Panc1 (cell line): ENCODE measurements at regions not wholly inside any gene's neighbourhood (a gene's known extent, or its start where the extent isn't known, plus 50 kb on each side); places are given as distances from the start of the nearest gene placed in this dataset.

Source experiments
- ATAC-seq: fragments of 200-7000 bp; cut with Tn5 transposase; 2 replicates; pipeline ENCODE4 v1.9.1; 2020; ENCODE audit warnings: mild to moderate bottlenecking, moderate library complexity
- BruUV-seq: library from RNA; stranded (reverse); fragments of 400-500 nt; replicated peaks from 2 replicates; lab custom pipeline; 2021; lab: Mats Ljungman, UMichigan
- CTCF ChIA-PET: fragments of 300-600 bp; sonication (Branson Sonifier 250); formaldehyde crosslinking; loops from one replicate; lab custom pipeline; 2022; ENCODE audit warnings: antibody characterized with exemption; lab: Charles Lee
- POLR2A ChIA-PET: fragments of 300-600 bp; sonication (Branson Sonifier 250); formaldehyde crosslinking; loops from one replicate; lab custom pipeline; 2022; ENCODE audit warnings: antibody characterized with exemption; lab: Charles Lee
- DNase-seq: peaks from one replicate; pipeline ENCODE4 v3.0.0-alpha.2; 2010; ENCODE audit warnings: low read depth, low spot score
- H3K27ac ChIP-seq: 2 replicates; pipeline ENCODE4 v1.5.1; 2011; ENCODE audit warnings: mild to moderate bottlenecking, low read length, inconsistent platforms
- H3K27me3 ChIP-seq: fragments of 200-500 bp; sonication (Bioruptor generic); 2 replicates; pipeline ENCODE4 v1.6.0; 2014; ENCODE audit warnings: low read length, inconsistent platforms; ENCODE audit not compliant: control insufficient read depth, insufficient read depth
- H3K36me3 ChIP-seq: fragments of 200-500 bp; sonication (Bioruptor generic); 2 replicates; pipeline ENCODE4 v1.5.1; 2014; ENCODE audit warnings: inconsistent platforms, mild to moderate bottlenecking, low read length, moderate library complexity; ENCODE audit not compliant: control insufficient read depth, insufficient read depth
- H3K4me1 ChIP-seq: 2 replicates; pipeline ENCODE4 v1.5.1; 2011; ENCODE audit warnings: inconsistent platforms, mild to moderate bottlenecking, low read length, moderate library complexity; ENCODE audit not compliant: control insufficient read depth, insufficient read depth
- H3K4me3 ChIP-seq, 2 experiments: 2 replicates each; pipeline ENCODE4 v1.5.1; 2011 to 2012; ENCODE audit warnings: low read depth in 2 of 2, low read length in 2 of 2, mild to moderate bottlenecking in 2 of 2, inconsistent platforms in 1 of 2, moderate library complexity in 1 of 2
- H3K9me3 ChIP-seq: fragments of 200-500 bp; sonication (Bioruptor generic); 2 replicates; pipeline ENCODE4 v1.5.1; 2014; ENCODE audit warnings: low read depth, mild to moderate bottlenecking, inconsistent platforms, low read length, moderate library complexity; ENCODE audit not compliant: control insufficient read depth, insufficient read depth
- POLR2AphosphoS5 ChIP-seq: IDR thresholded peaks from 2 replicates; pipeline ENCODE4 v1.6.1; 2012; ENCODE audit warnings: mild to moderate bottlenecking, low read depth, low read length, moderate library complexity
- SIN3A ChIP-seq: IDR thresholded peaks from 2 replicates; pipeline ENCODE4 v1.6.1; 2012; ENCODE audit warnings: low read depth, mild to moderate bottlenecking, low read length, moderate library complexity, borderline replicate concordance; ENCODE audit not compliant: insufficient read depth
- TCF7L2 ChIP-seq: IDR thresholded peaks from 2 replicates; pipeline ENCODE4 v1.6.1; 2011; ENCODE audit warnings: mild to moderate bottlenecking, low read depth, low read length, inconsistent platforms
- in situ Hi-C: cut with HindIII; loops from 2 replicates; pipeline ENCODE4 v1.10.0; 2016; ENCODE audit warnings: low sequenced_read_pairs, low pct_unique_long_range_greater_than_20kb
- intact Hi-C: fragments of 100-400 bp; cut with micrococcal nuclease; formaldehyde crosslinking; loops from one replicate; pipeline ENCODE4 v1.10.0; 2022; ENCODE audit not compliant: unreplicated experiment
- TF ChIP-seq, protein P1 (sequence below), 2 experiments: IDR thresholded peaks; 2 replicates each; pipeline ENCODE4 v1.6.1; 2011 to 2012; ENCODE audit warnings: low read depth in 2 of 2, control low read depth in 1 of 2, low read length in 1 of 2, mild to moderate bottlenecking in 1 of 2, moderate library complexity in 1 of 2; ENCODE audit not compliant: insufficient read depth in 1 of 2
- TF ChIP-seq, protein P2 (sequence below): fragments of 450-650 bp; IDR thresholded peaks from 2 replicates; pipeline ENCODE4 v1.5.1; 2017; ENCODE audit warnings: mild to moderate bottlenecking

DNA sequence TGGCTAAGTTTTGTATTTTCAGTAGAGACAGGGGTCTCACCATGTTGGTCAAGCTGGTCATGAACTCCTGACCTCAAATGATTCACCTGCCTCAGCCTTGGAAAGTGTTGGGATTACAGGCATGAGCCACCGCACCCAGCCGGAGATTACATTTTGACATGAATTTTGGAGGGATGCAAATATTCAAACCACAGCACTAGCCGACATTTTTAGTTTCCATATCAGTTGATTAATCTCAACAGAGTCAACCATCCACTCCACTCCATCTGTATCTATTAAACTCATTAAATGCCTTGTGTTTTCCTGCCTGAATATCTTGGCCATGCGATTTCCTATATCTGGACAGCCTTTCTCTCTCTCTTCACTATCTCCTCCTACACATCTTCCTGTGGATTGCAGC, 64.1 kb upstream of the PDGFRA start:
- Histone ChIP-seq H3K9me3 (no peaks in the 10 kb centered on the region), H3K4me3 (no peak overlapping the region), H3K36me3 (no peaks in the 10 kb centered on the region), H3K27me3 (no peaks in the 10 kb centered on the region), H3K27ac (no peak overlapping the region), H3K4me1 (no peaks in the 10 kb centered on the region)
- ATAC-seq (no peak), DNase-seq (no peak)
- CTCF ChIA-PET: interaction anchor here (0.6 kb wide), 1 partner anchor 107 kb away, joined by 3 read pairs; no protein-coding TSS in a partner anchor
- TF ChIP-seq, protein P1, sequence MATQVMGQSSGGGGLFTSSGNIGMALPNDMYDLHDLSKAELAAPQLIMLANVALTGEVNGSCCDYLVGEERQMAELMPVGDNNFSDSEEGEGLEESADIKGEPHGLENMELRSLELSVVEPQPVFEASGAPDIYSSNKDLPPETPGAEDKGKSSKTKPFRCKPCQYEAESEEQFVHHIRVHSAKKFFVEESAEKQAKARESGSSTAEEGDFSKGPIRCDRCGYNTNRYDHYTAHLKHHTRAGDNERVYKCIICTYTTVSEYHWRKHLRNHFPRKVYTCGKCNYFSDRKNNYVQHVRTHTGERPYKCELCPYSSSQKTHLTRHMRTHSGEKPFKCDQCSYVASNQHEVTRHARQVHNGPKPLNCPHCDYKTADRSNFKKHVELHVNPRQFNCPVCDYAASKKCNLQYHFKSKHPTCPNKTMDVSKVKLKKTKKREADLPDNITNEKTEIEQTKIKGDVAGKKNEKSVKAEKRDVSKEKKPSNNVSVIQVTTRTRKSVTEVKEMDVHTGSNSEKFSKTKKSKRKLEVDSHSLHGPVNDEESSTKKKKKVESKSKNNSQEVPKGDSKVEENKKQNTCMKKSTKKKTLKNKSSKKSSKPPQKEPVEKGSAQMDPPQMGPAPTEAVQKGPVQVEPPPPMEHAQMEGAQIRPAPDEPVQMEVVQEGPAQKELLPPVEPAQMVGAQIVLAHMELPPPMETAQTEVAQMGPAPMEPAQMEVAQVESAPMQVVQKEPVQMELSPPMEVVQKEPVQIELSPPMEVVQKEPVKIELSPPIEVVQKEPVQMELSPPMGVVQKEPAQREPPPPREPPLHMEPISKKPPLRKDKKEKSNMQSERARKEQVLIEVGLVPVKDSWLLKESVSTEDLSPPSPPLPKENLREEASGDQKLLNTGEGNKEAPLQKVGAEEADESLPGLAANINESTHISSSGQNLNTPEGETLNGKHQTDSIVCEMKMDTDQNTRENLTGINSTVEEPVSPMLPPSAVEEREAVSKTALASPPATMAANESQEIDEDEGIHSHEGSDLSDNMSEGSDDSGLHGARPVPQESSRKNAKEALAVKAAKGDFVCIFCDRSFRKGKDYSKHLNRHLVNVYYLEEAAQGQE (IDR thresholded peaks at IDR 0.05; ENCODE audit: insufficient read depth in 1 of 2, low read depth in 2 of 2, low read length in 1 of 2): no peak
- TF ChIP-seq, protein P2, sequence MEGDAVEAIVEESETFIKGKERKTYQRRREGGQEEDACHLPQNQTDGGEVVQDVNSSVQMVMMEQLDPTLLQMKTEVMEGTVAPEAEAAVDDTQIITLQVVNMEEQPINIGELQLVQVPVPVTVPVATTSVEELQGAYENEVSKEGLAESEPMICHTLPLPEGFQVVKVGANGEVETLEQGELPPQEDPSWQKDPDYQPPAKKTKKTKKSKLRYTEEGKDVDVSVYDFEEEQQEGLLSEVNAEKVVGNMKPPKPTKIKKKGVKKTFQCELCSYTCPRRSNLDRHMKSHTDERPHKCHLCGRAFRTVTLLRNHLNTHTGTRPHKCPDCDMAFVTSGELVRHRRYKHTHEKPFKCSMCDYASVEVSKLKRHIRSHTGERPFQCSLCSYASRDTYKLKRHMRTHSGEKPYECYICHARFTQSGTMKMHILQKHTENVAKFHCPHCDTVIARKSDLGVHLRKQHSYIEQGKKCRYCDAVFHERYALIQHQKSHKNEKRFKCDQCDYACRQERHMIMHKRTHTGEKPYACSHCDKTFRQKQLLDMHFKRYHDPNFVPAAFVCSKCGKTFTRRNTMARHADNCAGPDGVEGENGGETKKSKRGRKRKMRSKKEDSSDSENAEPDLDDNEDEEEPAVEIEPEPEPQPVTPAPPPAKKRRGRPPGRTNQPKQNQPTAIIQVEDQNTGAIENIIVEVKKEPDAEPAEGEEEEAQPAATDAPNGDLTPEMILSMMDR: no peak
- TF ChIP-seq POLR2AphosphoS5 (no peak), TCF7L2 (no peak), SIN3A (no peak)
- in situ Hi-C loops (no loop called here), intact Hi-C loops (no loop called here)
- POLR2A ChIA-PET: no interaction called here
- BruUV-seq: no TSS peak

DNA sequence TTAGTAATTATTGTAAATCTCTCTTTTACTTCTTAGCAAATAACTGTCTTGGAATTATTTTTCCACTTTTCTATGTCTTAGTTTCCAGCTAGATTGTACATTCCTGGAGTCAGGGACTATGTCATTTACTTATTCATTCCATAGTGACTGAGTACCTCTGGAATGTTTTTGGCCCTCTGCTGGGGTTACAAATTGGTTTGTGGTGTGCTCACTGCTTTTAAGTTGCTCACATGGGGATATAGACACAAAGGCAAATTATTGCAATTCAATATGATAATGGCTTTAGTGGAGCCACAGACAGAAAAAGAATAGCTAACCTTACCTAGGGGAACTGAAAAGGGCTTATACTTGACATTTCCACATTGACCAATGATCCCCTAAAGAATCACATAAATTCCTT, 63.7 kb upstream of the PDGFRA start:
- Histone ChIP-seq H3K27me3 (no peaks in the 10 kb centered on the region), H3K9me3 (no peaks in the 10 kb centered on the region), H3K4me3 (no peak overlapping the region), H3K27ac (no peak overlapping the region), H3K36me3 (no peaks in the 10 kb centered on the region), H3K4me1 (no peaks in the 10 kb centered on the region)
- ChIA-PET POLR2A (no interaction called here), CTCF (no interaction called here)
- in situ Hi-C loops: no loop called here
- intact Hi-C loops: no loop called here
- ATAC-seq: no peak
- no peak for TF ChIP-seq POLR2AphosphoS5
- TF ChIP-seq SIN3A: no peak
- BruUV-seq: no TSS peak
- peak; percentile 39 for DNase-seq

DNA sequence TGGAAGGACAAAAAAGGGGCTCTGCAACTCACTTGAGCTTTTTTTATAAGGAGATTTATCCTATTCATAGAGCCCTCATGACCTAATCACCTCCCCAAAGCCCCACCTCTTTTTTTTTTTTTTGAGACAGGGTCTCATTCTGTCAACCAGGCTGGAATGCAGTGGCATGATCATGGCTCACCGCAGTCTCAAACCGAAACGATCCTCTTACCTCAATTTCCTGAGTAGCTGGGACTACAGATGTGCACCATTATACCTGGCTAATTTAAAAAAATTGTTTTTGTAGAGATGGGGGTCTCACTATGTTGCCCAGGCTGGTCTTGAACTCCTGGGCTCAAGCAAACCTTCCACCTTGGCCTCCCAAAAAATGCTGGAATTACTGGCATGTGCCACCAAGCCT, 61.6 kb upstream of the PDGFRA start:
- H3K4me1 ChIP-seq: no peaks in the 10 kb centered on the region
- intact Hi-C loops: no loop called here
- H3K4me3 ChIP-seq: no peak overlapping the region
- no peaks in the 10 kb centered on the region for H3K9me3 ChIP-seq
- H3K27ac ChIP-seq: no peak overlapping the region
- DNase-seq (no peak), ATAC-seq (no peak)
- in situ Hi-C loops: no loop called here
- no TSS peak for BruUV-seq
- TF ChIP-seq TCF7L2: no peak
- TF ChIP-seq, protein P1 (IDR thresholded peaks at IDR 0.05; ENCODE audit: insufficient read depth in 1 of 2, low read depth in 2 of 2, low read length in 1 of 2): no peak
- TF ChIP-seq, protein P2: no peak
- no peaks in the 10 kb centered on the region for H3K27me3 ChIP-seq
- no peaks in the 10 kb centered on the region for H3K36me3 ChIP-seq
- POLR2A ChIA-PET: interaction anchor here (0.6 kb wide), 1 partner anchor 734 kb away, joined by 7 read pairs; no protein-coding TSS in a partner anchor
- CTCF ChIA-PET: no interaction called here
